Uterus (tissue), 2 donors: ENCODE measurements at regions not wholly inside any gene's neighbourhood (a gene's known extent, or its start where the extent isn't known, plus 50 kb on each side); places are given as distances from the start of the nearest gene placed in this dataset.

Experiments used
- CTCF ChIP-seq, 4 experiments: fragments of 200-600 bp in 2 of 4; fragments of 450-650 bp in 2 of 4; sonication (generic) in 2 of 4; IDR thresholded peaks; one replicate each; pipeline ENCODE4 v1.5.1; 2016 to 2019; ENCODE audit warnings: antibody characterized with exemption in 4 of 4, mild to moderate bottlenecking in 2 of 4, moderate library complexity in 1 of 4
- POLR2A ChIP-seq, 2 donors: fragments of 450-650 bp; IDR thresholded peaks; one replicate each; pipeline ENCODE4 v1.6.1; 2016; ENCODE audit warnings: antibody characterized with exemption in 2 of 2, mild to moderate bottlenecking in 1 of 2, moderate library complexity in 1 of 2

DNA sequence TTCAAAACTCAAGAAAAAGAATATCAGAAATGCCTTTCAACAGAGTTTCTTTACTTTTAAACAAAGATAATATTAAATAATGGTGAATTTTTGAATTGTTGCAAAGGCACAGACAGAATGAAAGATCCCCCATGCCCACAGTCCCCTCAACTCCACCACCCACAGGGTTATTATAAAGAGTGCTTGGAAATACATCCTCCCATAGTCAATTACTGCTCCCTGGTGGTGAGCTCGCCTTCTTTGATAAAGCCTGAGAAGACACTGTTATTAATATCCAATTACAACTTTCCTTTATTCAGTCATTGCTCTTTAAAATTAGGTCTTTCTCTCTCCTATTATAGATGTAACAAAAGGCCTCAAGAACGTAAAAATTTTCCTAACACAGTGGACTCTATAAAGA lies 490.2 kb upstream of the RORB start:
- TF ChIP-seq CTCF (IDR thresholded peaks at IDR 0.05) (no peak), POLR2A (IDR thresholded peaks at IDR 0.05) (no peak)
